Gastroesophageal sphincter (tissue), 4 donors: ENCODE measurements at regions not wholly inside any gene's neighbourhood (a gene's known extent, or its start where the extent isn't known, plus 50 kb on each side); places are given as distances from the start of the nearest gene placed in this dataset.

ENCODE experiments used
- ATAC-seq: fragments of 150-250 bp; one replicate; pipeline ENCODE4 v1.9.1; 2016; ENCODE audit warnings: mild to moderate bottlenecking, moderate library complexity
- H3K27ac ChIP-seq, 4 donors: fragments of 200-600 bp; sonication (generic) in 3 of 4; 1 replicate in 3 of 4; 2 replicates in 1 of 4; pipeline ENCODE4 v1.5.1; 2016 to 2019
- H3K27me3 ChIP-seq: fragments of 200-600 bp; sonication (generic); one replicate; pipeline ENCODE4 v1.5.1; 2019
- H3K36me3 ChIP-seq, 2 donors: fragments of 200-600 bp; sonication (generic); one replicate each; pipeline ENCODE4 v1.5.1; 2019; ENCODE audit warnings: control low read depth in 1 of 2
- H3K4me1 ChIP-seq, 3 donors: fragments of 200-600 bp; sonication (generic); 1 replicate in 2 of 3; 2 replicates in 1 of 3; pipeline ENCODE4 v1.5.1; 2016 to 2019; ENCODE audit warnings: control low read depth in 2 of 3
- H3K4me3 ChIP-seq, 2 donors: fragments of 200-600 bp; sonication (generic); one replicate each; pipeline ENCODE4 v1.5.1; 2019; ENCODE audit warnings: mild to moderate bottlenecking in 1 of 2, moderate library complexity in 1 of 2
- H3K9me3 ChIP-seq, 3 donors: fragments of 200-600 bp; sonication (generic); one replicate each; pipeline ENCODE4 v1.5.1; 2017 to 2019; ENCODE audit warnings: control low read depth in 2 of 3
- EP300 ChIP-seq: sonication (generic); formaldehyde crosslinking; IDR thresholded peaks from one replicate; pipeline ENCODE4 v1.6.1; 2017; ENCODE audit warnings: antibody characterized with exemption, mild to moderate bottlenecking
- POLR2A ChIP-seq, 2 donors: fragments of 450-650 bp; IDR thresholded peaks; one replicate each; pipeline ENCODE4 v1.6.1; 2017; ENCODE audit warnings: antibody characterized with exemption in 2 of 2, mild to moderate bottlenecking in 2 of 2, moderate library complexity in 1 of 2
- POLR2AphosphoS5 ChIP-seq: sonication (generic); formaldehyde crosslinking; IDR thresholded peaks from one replicate; pipeline ENCODE4 v1.6.1; 2017; ENCODE audit warnings: antibody characterized with exemption
- WGBS, 2 donors: methylation state at CpG; one replicate each; pipeline ENCODE4 v1.1.5; 2018; ENCODE audit warnings: low coverage in 1 of 2; 5-methylcytosine and 5-hydroxymethylcytosine counted together
- TF ChIP-seq, protein P1 (sequence below), 4 experiments: fragments of 200-600 bp in 2 of 4; fragments of 450-650 bp in 2 of 4; sonication (generic) in 1 of 4; IDR thresholded peaks; one replicate each; pipeline ENCODE4 v1.5.1; 2017 to 2019; ENCODE audit warnings: antibody characterized with exemption in 4 of 4, mild to moderate bottlenecking in 2 of 4, moderate library complexity in 2 of 4

DNA sequence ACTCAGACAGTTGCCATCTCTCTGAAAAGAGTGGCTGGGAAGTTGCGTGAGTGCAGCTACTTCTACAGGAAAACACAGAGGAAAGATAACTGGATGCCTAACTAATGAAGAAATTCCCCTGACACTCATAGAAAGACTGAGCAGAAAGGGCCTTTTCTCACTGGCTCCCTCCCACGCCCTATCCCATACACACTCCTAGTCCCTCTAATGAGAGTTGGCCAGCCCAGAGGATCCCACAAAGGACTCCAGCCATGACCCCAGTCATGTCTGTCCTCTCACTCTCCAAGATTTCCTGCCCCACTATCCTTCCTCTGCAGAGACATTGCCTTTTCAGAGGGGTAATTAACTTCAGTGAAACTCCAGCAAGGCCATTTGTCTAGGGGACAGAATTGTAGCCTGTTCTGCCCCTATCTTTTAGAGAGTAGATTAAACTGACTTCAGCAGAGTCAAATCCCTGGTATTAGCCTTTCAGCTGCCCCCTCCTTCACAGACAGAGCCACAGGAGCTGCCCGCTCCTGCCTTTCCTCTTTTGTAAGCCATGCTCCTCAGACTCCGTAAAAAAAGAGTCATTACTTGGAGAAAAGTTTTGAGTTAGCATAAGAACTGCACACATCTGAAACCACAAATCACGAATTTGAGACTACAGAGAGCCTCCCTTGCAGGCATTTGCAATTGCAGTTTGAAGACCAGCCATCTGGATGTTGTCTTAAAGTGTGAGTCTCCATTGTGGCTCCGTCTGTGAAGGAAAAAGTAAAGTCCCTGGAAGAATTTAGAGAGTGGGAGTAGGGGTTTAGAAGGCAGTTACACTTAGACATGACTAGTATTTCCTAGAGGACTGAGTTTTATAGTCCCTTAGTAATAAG is 129.1 kb upstream of the SEMA6D start:
- H3K4me1 ChIP-seq: no peaks in the 10 kb centered on the region
- WGBS, 2 donors: 44 to 83% methylated on average over 1 to 6 of the region's 6 CpGs
- H3K36me3 ChIP-seq: no peaks in the 10 kb centered on the region
- H3K27me3 ChIP-seq: no peaks in the 10 kb centered on the region
- H3K27ac ChIP-seq: no peak overlapping the region
- no peak for ATAC-seq
- no peaks in the 10 kb centered on the region for H3K9me3 ChIP-seq
- no peak overlapping the region for H3K4me3 ChIP-seq
- no peak for TF ChIP-seq EP300
- TF ChIP-seq POLR2AphosphoS5: no peak
- TF ChIP-seq, protein P1, sequence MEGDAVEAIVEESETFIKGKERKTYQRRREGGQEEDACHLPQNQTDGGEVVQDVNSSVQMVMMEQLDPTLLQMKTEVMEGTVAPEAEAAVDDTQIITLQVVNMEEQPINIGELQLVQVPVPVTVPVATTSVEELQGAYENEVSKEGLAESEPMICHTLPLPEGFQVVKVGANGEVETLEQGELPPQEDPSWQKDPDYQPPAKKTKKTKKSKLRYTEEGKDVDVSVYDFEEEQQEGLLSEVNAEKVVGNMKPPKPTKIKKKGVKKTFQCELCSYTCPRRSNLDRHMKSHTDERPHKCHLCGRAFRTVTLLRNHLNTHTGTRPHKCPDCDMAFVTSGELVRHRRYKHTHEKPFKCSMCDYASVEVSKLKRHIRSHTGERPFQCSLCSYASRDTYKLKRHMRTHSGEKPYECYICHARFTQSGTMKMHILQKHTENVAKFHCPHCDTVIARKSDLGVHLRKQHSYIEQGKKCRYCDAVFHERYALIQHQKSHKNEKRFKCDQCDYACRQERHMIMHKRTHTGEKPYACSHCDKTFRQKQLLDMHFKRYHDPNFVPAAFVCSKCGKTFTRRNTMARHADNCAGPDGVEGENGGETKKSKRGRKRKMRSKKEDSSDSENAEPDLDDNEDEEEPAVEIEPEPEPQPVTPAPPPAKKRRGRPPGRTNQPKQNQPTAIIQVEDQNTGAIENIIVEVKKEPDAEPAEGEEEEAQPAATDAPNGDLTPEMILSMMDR (IDR thresholded peaks at IDR 0.05): no peak
- TF ChIP-seq POLR2A (IDR thresholded peaks at IDR 0.05): no peak

DNA sequence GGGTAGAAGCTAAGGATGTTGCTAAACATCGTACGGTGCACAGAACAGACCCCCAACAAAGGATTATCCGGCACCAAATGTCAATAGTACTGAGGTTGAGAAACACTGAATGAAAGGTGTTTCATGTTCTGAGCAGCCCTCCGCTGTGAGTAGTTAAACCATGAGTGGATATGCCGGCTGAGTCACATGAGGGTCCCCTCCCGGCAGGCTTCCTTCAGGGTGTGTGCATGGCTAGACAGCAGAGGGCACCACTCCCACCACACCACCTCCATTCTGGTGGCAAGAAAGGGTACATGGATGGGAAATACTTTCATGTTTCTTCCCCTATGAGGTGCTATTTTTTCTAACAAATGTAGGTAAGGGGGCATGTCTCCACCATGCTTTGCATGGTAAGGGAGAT is 128.3 kb upstream of the SEMA6D start:
- ATAC-seq: no peak
- WGBS, 2 donors: 91 to 97% methylated on average over 4 to 5 of the region's 6 CpGs
- no peak overlapping the region for H3K4me3 ChIP-seq
- TF ChIP-seq POLR2A (IDR thresholded peaks at IDR 0.05): no peak
- TF ChIP-seq, protein P1 (IDR thresholded peaks at IDR 0.05): no peak
- no peak for TF ChIP-seq EP300
- no peak for TF ChIP-seq POLR2AphosphoS5
- H3K36me3 ChIP-seq: no peaks in the 10 kb centered on the region
- H3K9me3 ChIP-seq: no peaks in the 10 kb centered on the region
- no peaks in the 10 kb centered on the region for H3K4me1 ChIP-seq
- H3K27me3 ChIP-seq: no peaks in the 10 kb centered on the region
- no peak overlapping the region for H3K27ac ChIP-seq

DNA sequence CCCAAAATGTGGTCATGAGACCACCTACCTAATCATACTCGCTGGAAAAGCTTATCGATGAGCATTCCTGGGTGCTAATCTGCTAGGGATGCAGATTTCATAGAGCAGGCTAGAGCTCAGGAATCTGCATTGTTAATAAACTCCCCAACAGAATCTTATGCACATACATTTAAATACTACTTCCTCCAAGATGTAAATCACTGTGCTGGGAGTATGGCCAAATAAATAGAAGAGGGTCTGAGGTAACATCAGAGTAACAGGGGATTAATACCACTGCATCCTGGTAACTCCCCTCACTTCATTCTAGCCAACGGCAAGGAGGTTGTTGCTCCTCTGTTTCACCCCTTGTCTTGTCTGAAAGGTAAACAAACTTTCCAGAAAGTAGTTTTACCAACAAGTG is 118.3 kb upstream of the SEMA6D start:
- Histone ChIP-seq H3K27me3 (no peaks in the 10 kb centered on the region), H3K27ac (no peak overlapping the region), H3K4me1 (no peaks in the 10 kb centered on the region), H3K4me3 (no peak overlapping the region), H3K9me3 (peaks cover 0 to 5% (median 0%) of the 10 kb centered on the region in 3 donors), H3K36me3 (no peaks in the 10 kb centered on the region)
- WGBS, 2 donors: 60 to 61% methylated on average over 2 to 3 of the region's 3 CpGs
- no peak for TF ChIP-seq EP300
- TF ChIP-seq POLR2AphosphoS5: no peak
- TF ChIP-seq, protein P1 (IDR thresholded peaks at IDR 0.05): no peak
- TF ChIP-seq POLR2A (IDR thresholded peaks at IDR 0.05): no peak
- no peak for ATAC-seq

DNA sequence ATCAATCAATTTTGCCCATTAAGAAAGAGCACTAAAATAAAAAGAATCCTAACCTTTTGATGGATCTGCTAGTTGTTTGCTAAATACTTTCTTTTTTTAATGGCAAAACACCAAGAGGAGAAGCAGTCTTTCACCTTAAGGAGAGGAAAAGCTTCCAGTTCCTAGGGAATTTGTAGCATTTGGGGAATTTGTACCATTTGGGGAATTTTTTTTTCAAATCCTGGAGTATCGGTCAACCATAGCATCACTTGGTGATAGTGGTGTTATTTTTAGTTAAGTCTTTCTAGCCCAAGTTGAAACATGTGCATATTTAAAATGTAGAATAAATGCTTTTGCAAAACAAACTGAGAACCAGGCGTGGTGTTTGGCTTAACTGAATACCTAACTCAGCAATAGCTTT is 117.5 kb upstream of the SEMA6D start:
- Histone ChIP-seq H3K27me3 (no peaks in the 10 kb centered on the region), H3K4me3 (no peak overlapping the region), H3K27ac (no peak overlapping the region), H3K4me1 (no peaks in the 10 kb centered on the region), H3K9me3 (peaks cover 0 to 5% (median 0%) of the 10 kb centered on the region in 3 donors), H3K36me3 (no peaks in the 10 kb centered on the region)
- TF ChIP-seq EP300 (no peak), POLR2A (IDR thresholded peaks at IDR 0.05) (no peak), POLR2AphosphoS5 (no peak)
- TF ChIP-seq, protein P1 (IDR thresholded peaks at IDR 0.05): no peak
- 84 to 90% methylated on average over 2 of the region's 2 CpGs for WGBS, 2 donors
- no peak for ATAC-seq

DNA sequence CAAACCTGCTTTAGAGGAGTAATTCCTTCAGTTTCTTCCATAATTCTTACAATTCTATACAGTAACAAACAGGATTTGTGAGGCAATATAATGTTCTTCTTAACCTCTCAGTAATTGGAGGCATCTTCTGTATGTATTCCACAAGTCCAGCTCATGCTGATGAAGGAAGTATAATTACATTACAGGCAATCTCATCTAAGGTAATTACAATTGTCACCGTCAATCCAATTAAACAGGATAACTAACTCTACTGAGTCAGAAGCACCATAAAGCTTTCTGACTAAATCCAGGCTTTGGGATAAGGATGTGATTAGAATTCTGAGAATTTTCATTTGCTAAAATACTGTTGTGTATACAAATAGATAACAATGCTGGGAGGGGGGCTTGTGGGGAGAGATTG is 115.2 kb upstream of the SEMA6D start:
- Histone ChIP-seq H3K36me3 (no peaks in the 10 kb centered on the region), H3K27ac (no peak overlapping the region), H3K9me3 (peaks cover 0 to 4% (median 0%) of the 10 kb centered on the region in 3 donors), H3K27me3 (no peaks in the 10 kb centered on the region), H3K4me3 (no peak overlapping the region), H3K4me1 (peaks cover 0 to under 1% (median 0%) of the 10 kb centered on the region in 3 donors)
- no peak for ATAC-seq
- 88 to 94% methylated on average over 1 of the region's 1 CpG for WGBS, 2 donors
- TF ChIP-seq POLR2A (IDR thresholded peaks at IDR 0.05) (no peak), POLR2AphosphoS5 (no peak), EP300 (no peak)
- TF ChIP-seq, protein P1 (IDR thresholded peaks at IDR 0.05): no peak
